ENCODE measurements at regions not wholly inside any gene's neighbourhood (a gene's known extent, or its start where the extent isn't known, plus 50 kb on each side); places are given as distances from the start of the nearest gene placed in this dataset.

GRCh38 chr1:110726755-110727154 is 52.0 kb upstream of the KCNA3 start:
- no peaks in the 10 kb centered on the region for H3K36me3 ChIP-seq
- no peaks in the 10 kb centered on the region for H3K4me1 ChIP-seq
- H3K9me3 ChIP-seq, result no peaks in the 10 kb centered on the region
- TF ChIP-seq CTCF (IDR thresholded peaks at IDR 0.05) (no peak), POLR2A (IDR thresholded peaks at IDR 0.05) (no peak), POLR2AphosphoS5 (IDR thresholded peaks at IDR 0.05) (no peak), EP300 (IDR thresholded peaks at IDR 0.05) (no peak)
- H3K27ac ChIP-seq, result no peak overlapping the region
- H3K4me3 ChIP-seq, result no peak overlapping the region
- H3K27me3 ChIP-seq, result peaks cover 5% of the 10 kb centered on the region
- no peak for DNase-seq (ENCODE audit: low spot score in 2 of 2)
